ENCODE measurements at regions not wholly inside any gene's neighbourhood (a gene's known extent, or its start where the extent isn't known, plus 50 kb on each side); places are given as distances from the start of the nearest gene placed in this dataset.

GRCh38 chr22:44575381-44576268 is 77.6 kb upstream of the RTL6 start:
- TF ChIP-seq POLR2AphosphoS5 (IDR thresholded peaks at IDR 0.05; ENCODE audit: borderline replicate concordance, low read depth, low read length) (no peak), EZH2 (IDR thresholded peaks at IDR 0.05) (no peak)
